ENCODE measurements at regions not wholly inside any gene's neighbourhood (a gene's known extent, or its start where the extent isn't known, plus 50 kb on each side); places are given as distances from the start of the nearest gene placed in this dataset.

DNA sequence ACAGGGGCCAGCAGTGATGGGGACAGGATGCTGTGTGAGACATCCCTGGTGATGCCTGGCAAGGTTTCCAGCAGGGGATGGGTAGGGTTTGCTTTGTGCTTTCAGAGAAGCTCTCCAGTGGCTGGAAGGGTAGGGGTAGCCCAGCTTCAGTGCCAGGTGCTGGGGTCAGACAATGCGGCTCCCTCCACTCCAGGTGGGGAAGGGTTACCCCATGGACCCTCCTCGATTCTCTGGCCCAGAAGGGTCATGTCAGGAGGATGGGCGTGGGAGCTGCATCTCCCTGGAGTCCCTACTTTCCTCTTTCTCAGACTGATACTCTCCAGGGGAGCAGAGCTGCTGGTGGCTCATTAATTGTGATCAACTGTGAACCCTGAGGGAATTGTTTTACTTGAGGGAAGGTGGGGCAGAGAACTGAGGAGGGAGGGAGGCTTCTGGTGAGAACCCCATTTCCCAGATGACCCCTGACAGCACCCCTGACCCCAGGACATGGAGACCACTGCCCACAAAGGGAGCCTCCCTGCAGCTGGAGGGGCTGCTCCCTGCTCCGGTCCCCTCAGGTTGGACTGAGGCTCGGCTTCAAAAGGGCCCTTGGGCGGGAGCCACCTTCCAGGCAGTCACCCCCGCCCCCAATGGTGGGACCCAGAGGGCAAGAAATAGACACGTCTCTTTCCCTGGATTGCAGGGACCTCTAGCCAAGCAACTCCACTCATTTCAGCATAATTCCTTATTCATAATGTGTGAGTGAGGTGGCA, 100.9 kb upstream of the BHLHE23 start:
- H3K27me3 ChIP-seq (ENCODE audit: control insufficient read depth in 3 of 3, insufficient read depth in 3 of 3, low read length in 2 of 3): no peaks in the 10 kb centered on the region
- peaks cover 0 to 29% (median 4%) of the 10 kb centered on the region in 4 donors for H3K9me3 ChIP-seq (ENCODE audit: control insufficient read depth in 4 of 4, insufficient read depth in 3 of 4, low read length in 3 of 4)
- TF ChIP-seq, protein P1, sequence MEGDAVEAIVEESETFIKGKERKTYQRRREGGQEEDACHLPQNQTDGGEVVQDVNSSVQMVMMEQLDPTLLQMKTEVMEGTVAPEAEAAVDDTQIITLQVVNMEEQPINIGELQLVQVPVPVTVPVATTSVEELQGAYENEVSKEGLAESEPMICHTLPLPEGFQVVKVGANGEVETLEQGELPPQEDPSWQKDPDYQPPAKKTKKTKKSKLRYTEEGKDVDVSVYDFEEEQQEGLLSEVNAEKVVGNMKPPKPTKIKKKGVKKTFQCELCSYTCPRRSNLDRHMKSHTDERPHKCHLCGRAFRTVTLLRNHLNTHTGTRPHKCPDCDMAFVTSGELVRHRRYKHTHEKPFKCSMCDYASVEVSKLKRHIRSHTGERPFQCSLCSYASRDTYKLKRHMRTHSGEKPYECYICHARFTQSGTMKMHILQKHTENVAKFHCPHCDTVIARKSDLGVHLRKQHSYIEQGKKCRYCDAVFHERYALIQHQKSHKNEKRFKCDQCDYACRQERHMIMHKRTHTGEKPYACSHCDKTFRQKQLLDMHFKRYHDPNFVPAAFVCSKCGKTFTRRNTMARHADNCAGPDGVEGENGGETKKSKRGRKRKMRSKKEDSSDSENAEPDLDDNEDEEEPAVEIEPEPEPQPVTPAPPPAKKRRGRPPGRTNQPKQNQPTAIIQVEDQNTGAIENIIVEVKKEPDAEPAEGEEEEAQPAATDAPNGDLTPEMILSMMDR (IDR thresholded peaks at IDR 0.05; ENCODE audit: control extremely low read depth, extremely low read depth): no peak
- peaks cover 0 to 4% (median 0%) of the 10 kb centered on the region in 5 donors for H3K4me1 ChIP-seq (ENCODE audit: control insufficient read depth in 5 of 5, insufficient read depth in 5 of 5, low read length in 5 of 5)
- 76 to 80% methylated on average over 8 of the region's 8 CpGs for WGBS, 2 donors
- H3K27ac ChIP-seq (ENCODE audit: low read depth in 1 of 2, low read length in 1 of 2): no peak overlapping the region
- no peak for DNase-seq
- H3K9ac ChIP-seq (ENCODE audit: insufficient read depth in 1 of 2, low read length in 2 of 2): no peak overlapping the region
- ATAC-seq (ENCODE audit: insufficient read depth, low FRiP score): no peak
- no peak overlapping the region for H3K4me3 ChIP-seq
- no peaks in the 10 kb centered on the region for H3K36me3 ChIP-seq (ENCODE audit: control insufficient read depth in 4 of 4, insufficient read depth in 4 of 4, low read length in 4 of 4)

DNA sequence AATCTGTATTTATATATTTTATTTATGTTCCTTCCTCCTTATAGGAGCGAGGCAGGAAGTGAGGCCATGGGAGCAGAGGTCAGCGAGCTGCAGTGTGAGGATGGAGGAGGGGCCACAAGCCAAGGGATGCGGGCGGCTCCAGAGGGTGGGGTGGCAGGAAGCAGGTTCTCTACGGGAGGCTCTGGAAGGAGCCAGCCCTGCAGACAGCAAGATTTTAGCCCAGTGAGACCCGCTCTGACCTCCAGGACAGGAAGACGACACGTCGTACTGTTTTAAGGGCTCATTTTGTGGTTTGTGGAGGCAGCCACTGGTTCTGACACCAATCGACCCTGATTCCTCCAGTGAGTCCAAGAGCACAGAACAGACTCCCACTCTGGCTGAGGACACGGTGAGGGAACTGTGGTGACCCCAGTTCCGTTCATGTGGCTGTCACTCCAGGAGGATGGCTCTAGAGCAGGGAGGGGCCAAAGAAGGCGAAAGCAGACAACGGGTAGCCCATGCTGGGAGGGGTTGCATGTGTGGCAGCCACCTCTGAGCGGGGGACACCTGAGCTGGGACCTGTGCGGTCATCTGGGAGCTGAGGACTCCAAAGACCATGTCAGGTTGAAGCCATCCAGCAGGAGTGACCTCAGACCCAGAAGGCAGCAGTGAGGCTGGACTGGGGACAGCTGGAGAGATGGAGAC, 100.1 kb upstream of the BHLHE23 start:
- Histone ChIP-seq H3K4me3 (no peak overlapping the region), H3K9ac (ENCODE audit: insufficient read depth in 1 of 2, low read length in 2 of 2) (no peak overlapping the region), H3K4me1 (ENCODE audit: control insufficient read depth in 5 of 5, insufficient read depth in 5 of 5, low read length in 5 of 5) (peaks cover 0 to 7% (median 0%) of the 10 kb centered on the region in 5 donors), H3K36me3 (ENCODE audit: control insufficient read depth in 4 of 4, insufficient read depth in 4 of 4, low read length in 4 of 4) (no peaks in the 10 kb centered on the region), H3K27ac (ENCODE audit: low read depth in 1 of 2, low read length in 1 of 2) (no peak overlapping the region), H3K27me3 (ENCODE audit: control insufficient read depth in 3 of 3, insufficient read depth in 3 of 3, low read length in 2 of 3) (no peaks in the 10 kb centered on the region), H3K9me3 (ENCODE audit: control insufficient read depth in 4 of 4, insufficient read depth in 3 of 4, low read length in 3 of 4) (peaks cover 0 to 24% (median 4%) of the 10 kb centered on the region in 4 donors)
- WGBS, 2 donors: 81% methylated on average over 16 of the region's 16 CpGs
- TF ChIP-seq, protein P1 (IDR thresholded peaks at IDR 0.05; ENCODE audit: control extremely low read depth, extremely low read depth): no peak
- no peak for ATAC-seq (ENCODE audit: insufficient read depth, low FRiP score)
- no peak for DNase-seq

DNA sequence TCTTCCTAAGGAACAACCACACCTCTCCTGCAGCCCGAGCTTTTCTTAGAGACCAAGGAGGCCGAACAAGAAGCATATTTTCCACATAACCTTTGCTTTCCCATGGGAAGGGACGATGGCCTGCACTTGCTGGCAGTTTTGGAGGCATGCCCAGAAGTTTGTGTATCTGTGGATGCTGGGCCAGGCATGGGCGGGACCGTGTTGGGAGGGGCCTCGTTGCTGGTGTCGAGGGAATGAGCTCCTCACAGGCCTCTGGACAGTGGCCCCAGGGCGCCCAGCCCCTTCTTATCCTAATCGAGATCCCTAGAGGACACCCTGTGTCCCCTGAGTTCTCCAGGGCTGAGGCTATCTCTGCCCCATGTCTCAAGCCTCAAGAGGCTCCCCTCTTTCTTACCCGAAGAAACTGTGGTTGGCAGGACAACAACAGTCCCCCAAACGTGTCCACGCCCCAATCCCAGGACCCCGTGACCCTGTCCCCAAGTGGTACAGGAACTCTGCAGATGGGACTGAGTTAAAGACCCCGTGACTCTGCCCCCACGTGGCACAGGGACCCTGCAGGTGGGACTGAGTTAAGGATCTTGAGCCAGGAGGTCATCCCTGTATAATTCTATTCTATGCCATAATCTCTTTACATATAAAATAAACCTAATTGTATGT, 99.5 kb upstream of the BHLHE23 start:
- Histone ChIP-seq H3K9ac (ENCODE audit: insufficient read depth in 1 of 2, low read length in 2 of 2) (no peak overlapping the region), H3K4me1 (ENCODE audit: control insufficient read depth in 5 of 5, insufficient read depth in 5 of 5, low read length in 5 of 5) (peaks cover 0 to 10% (median 0%) of the 10 kb centered on the region in 5 donors), H3K4me3 (no peak overlapping the region), H3K9me3 (ENCODE audit: control insufficient read depth in 4 of 4, insufficient read depth in 3 of 4, low read length in 3 of 4) (peaks cover 0 to 24% (median 4%) of the 10 kb centered on the region in 4 donors), H3K27me3 (ENCODE audit: control insufficient read depth in 3 of 3, insufficient read depth in 3 of 3, low read length in 2 of 3) (peaks cover 0 to 5% (median 0%) of the 10 kb centered on the region in 3 donors), H3K27ac (ENCODE audit: low read depth in 1 of 2, low read length in 1 of 2) (no peak overlapping the region), H3K36me3 (ENCODE audit: control insufficient read depth in 4 of 4, insufficient read depth in 4 of 4, low read length in 4 of 4) (no peaks in the 10 kb centered on the region)
- ATAC-seq (ENCODE audit: insufficient read depth, low FRiP score) (no peak), DNase-seq (peak in 2 of 3 donors; percentile 37 to 39)
- 58 to 67% methylated on average over 15 of the region's 15 CpGs for WGBS, 2 donors
- TF ChIP-seq, protein P1 (IDR thresholded peaks at IDR 0.05; ENCODE audit: control extremely low read depth, extremely low read depth): no peak
